Ovary (tissue), 7 donors: ENCODE measurements at regions not wholly inside any gene's neighbourhood (a gene's known extent, or its start where the extent isn't known, plus 50 kb on each side); places are given as distances from the start of the nearest gene placed in this dataset.

Experiments
- DNase-seq, 5 donors: peaks; one replicate each; pipeline ENCODE4 v3.0.0-alpha.2; 2019 to 2020
- H3K27ac ChIP-seq, 2 donors: fragments of 200-600 bp; one replicate each; pipeline versions ENCODE4 v1.5.1 to v1.8.0; 2019 to 2022
- H3K27me3 ChIP-seq: fragments of 200-600 bp; one replicate; pipeline ENCODE4 v1.8.0; 2022
- H3K36me3 ChIP-seq: fragments of 200-600 bp; sonication (generic); one replicate; pipeline ENCODE4 v1.5.1; 2019
- H3K4me1 ChIP-seq: one replicate; pipeline ENCODE4 v1.8.1; 2013; ENCODE audit warnings: mild to moderate bottlenecking, moderate library complexity; ENCODE audit not compliant: insufficient read depth
- H3K4me3 ChIP-seq: fragments of 200-600 bp; sonication (generic); one replicate; pipeline ENCODE4 v1.5.1; 2017
- H3K9me3 ChIP-seq, 2 donors: fragments of 200-600 bp in 1 of 2; sonication (generic) in 1 of 2; one replicate each; pipeline versions ENCODE4 v1.5.1 to v1.8.1; 2013 to 2019; ENCODE audit warnings: mild to moderate bottlenecking in 1 of 2, moderate library complexity in 1 of 2
- EP300 ChIP-seq: sonication (generic); formaldehyde crosslinking; IDR thresholded peaks from one replicate; pipeline ENCODE4 v1.6.1; 2017; ENCODE audit warnings: antibody characterized with exemption
- POLR2A ChIP-seq: fragments of 450-650 bp; IDR thresholded peaks from one replicate; pipeline ENCODE4 v1.6.1; 2017; ENCODE audit warnings: antibody characterized with exemption, mild to moderate bottlenecking, moderate library complexity
- WGBS, 3 donors: extraction: QIAGEN DNeasy Blood & Tissue Kit in 1 of 3; methylation state at CpG; one replicate each; pipeline versions ENCODE4 v1.1.5 to v1.1.7; 2013 to 2017; 5-methylcytosine and 5-hydroxymethylcytosine counted together
- intact Hi-C, 4 donors: fragments of 100-400 bp; cut with DNase I; formaldehyde crosslinking; loops; one replicate each; pipeline versions ENCODE4 v1.11.0 to v1.15.1; 2022 to 2023
- TF ChIP-seq, protein P1 (sequence below), 3 donors: fragments of 450-650 bp in 2 of 3; fragments of 200-600 bp in 1 of 3; IDR thresholded peaks; one replicate each; pipeline versions ENCODE4 v1.5.1 to v1.8.0; 2016 to 2022; ENCODE audit warnings: antibody characterized with exemption in 3 of 3, mild to moderate bottlenecking in 1 of 3
- donor health status: DM: no; HTN: no; CAD: no; lungs with moderate emphysema.
- donor health status: DM: no; HTN: no; CAD: no.
- donor health status: Bipolar disorder and iron deficiency.
- donor health status: DM: no; HTN: no; CAD: no.
- donor health status: DM: yes; HTN: yes; CAD: no.

DNA sequence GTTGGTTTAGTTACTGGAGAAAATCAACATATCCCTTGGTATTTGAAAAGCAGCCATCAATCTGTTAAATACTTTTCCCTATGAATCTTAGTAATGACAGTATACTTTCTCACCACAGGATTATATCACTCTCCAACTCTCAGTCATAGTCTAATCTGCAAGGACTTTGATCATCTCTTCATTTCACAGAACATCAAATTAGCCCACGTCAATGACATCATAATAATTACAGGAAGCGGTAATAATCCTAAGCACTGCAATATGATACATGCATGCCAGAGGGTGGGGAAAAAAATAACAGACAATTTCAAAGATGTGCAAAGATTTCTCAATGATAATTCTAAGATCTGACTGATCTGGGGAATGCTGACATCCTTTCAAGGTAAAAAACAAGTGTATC, 404.1 kb downstream of the GPM6A start:
- Histone ChIP-seq H3K9me3 (no peaks in the 10 kb centered on the region), H3K4me3 (no peak overlapping the region), H3K27me3 (no peaks in the 10 kb centered on the region), H3K27ac (no peak overlapping the region), H3K36me3 (no peaks in the 10 kb centered on the region), H3K4me1 (no peaks in the 10 kb centered on the region)
- WGBS, 3 donors = 86 to 92% (median 90%) methylated on average over 2 of the region's 2 CpGs
- TF ChIP-seq, protein P1, sequence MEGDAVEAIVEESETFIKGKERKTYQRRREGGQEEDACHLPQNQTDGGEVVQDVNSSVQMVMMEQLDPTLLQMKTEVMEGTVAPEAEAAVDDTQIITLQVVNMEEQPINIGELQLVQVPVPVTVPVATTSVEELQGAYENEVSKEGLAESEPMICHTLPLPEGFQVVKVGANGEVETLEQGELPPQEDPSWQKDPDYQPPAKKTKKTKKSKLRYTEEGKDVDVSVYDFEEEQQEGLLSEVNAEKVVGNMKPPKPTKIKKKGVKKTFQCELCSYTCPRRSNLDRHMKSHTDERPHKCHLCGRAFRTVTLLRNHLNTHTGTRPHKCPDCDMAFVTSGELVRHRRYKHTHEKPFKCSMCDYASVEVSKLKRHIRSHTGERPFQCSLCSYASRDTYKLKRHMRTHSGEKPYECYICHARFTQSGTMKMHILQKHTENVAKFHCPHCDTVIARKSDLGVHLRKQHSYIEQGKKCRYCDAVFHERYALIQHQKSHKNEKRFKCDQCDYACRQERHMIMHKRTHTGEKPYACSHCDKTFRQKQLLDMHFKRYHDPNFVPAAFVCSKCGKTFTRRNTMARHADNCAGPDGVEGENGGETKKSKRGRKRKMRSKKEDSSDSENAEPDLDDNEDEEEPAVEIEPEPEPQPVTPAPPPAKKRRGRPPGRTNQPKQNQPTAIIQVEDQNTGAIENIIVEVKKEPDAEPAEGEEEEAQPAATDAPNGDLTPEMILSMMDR (IDR thresholded peaks at IDR 0.05) = no peak
- TF ChIP-seq POLR2A (no peak), EP300 (no peak)
- no peak for DNase-seq
- intact Hi-C loops = no loop called here

DNA sequence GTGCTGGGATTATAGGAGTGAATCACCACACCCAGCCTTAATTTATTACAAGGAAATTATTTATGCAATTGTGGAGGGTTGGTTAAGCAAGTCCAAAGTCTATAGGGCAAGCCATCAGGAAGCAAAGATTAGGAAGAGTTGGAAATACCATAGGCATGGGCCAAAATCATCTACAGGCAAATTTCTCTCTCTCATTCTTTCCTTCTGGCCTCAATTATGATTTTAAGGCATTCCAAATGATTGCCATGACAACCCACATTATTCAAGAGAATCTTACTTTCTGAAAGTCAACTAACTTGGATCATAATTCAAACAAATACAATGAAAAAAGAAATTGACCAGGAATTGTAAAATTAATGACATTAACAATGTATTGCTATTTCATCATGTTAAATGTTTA, 400.8 kb downstream of the GPM6A start:
- no peaks in the 10 kb centered on the region for H3K36me3 ChIP-seq
- no peaks in the 10 kb centered on the region for H3K27me3 ChIP-seq
- no peaks in the 10 kb centered on the region for H3K9me3 ChIP-seq
- intact Hi-C loops = no loop called here
- no peak overlapping the region for H3K27ac ChIP-seq
- no peak for DNase-seq
- H3K4me3 ChIP-seq = no peak overlapping the region
- TF ChIP-seq POLR2A (no peak), EP300 (no peak)
- TF ChIP-seq, protein P1 (IDR thresholded peaks at IDR 0.05) = no peak
- H3K4me1 ChIP-seq = no peaks in the 10 kb centered on the region

DNA sequence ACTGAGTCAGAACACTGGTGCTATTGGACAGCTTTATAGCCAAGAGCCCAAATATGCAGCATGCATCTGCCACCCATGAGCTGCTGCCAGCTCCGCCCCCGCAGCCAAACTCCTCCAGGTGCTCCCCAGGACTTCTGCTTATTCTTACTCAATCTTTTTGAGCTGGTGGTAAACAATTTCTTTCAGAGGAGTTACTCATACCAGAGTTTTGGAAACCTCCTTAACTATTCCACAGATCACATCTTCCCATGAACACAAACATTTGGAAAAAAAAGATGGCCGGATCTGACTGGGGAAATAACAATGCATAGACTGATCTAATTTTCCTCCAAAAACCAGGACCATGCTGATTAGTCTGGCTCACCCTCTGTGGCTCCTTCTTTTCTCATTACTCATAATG, 399.9 kb downstream of the GPM6A start:
- Histone ChIP-seq H3K4me1 (no peaks in the 10 kb centered on the region), H3K4me3 (no peak overlapping the region), H3K27ac (no peak overlapping the region), H3K27me3 (no peaks in the 10 kb centered on the region), H3K36me3 (no peaks in the 10 kb centered on the region), H3K9me3 (no peaks in the 10 kb centered on the region)
- WGBS, 3 donors = 35 to 68% (median 36%) methylated on average over 3 of the region's 3 CpGs
- TF ChIP-seq, protein P1 (IDR thresholded peaks at IDR 0.05) = no peak
- TF ChIP-seq EP300 = no peak
- TF ChIP-seq POLR2A = no peak
- no peak for DNase-seq
- intact Hi-C loops = no loop called here

DNA sequence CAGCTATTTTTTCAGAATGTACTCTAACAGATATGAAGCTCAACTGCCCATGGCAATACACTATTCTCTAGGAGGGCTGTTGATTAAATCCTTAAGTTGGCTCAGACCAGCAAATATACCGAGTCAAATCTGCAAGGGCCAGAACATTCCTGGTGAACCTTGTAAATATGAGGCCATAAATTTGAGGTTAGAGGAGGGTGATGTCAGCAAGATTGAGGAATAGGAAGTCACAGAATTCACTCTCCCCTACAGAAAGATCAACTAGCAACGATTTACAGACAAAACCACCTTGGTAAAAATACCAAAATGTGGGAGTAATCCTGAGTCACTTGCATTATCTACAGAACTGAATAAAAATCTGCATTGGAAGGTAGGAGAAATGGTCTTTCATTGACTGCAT, 399.3 kb downstream of the GPM6A start:
- H3K27ac ChIP-seq = no peak overlapping the region
- no peaks in the 10 kb centered on the region for H3K4me1 ChIP-seq
- H3K36me3 ChIP-seq = no peaks in the 10 kb centered on the region
- intact Hi-C loops = no loop called here
- H3K4me3 ChIP-seq = no peak overlapping the region
- DNase-seq = no peak
- H3K27me3 ChIP-seq = no peaks in the 10 kb centered on the region
- no peaks in the 10 kb centered on the region for H3K9me3 ChIP-seq
- 33 to 40% (median 33%) methylated on average over 2 of the region's 2 CpGs for WGBS, 3 donors
- TF ChIP-seq, protein P1 (IDR thresholded peaks at IDR 0.05) = no peak

DNA sequence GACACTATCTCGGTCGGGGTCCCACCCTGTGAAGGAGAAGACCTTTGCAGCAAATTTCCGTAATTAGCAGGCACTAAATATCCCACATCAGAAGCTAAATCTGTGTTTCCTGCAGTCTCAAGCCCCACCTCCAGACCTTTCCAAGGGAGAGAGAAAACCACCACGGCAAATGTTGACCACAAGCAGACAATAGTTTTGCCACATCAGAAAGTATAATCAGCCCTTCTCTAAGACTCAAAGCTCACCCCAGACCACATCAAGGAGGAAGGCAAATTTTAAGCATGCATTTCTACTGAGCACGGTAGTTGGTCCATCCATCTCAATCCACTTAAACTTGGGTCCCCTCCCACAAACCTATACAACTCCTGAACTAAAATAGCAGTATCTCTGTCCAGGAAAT, 398.5 kb downstream of the GPM6A start:
- Histone ChIP-seq H3K36me3 (no peaks in the 10 kb centered on the region), H3K9me3 (no peaks in the 10 kb centered on the region), H3K4me1 (no peaks in the 10 kb centered on the region), H3K27me3 (no peaks in the 10 kb centered on the region), H3K27ac (no peak overlapping the region), H3K4me3 (no peak overlapping the region)
- no peak for DNase-seq
- TF ChIP-seq EP300 (no peak), POLR2A (no peak)
- TF ChIP-seq, protein P1 (IDR thresholded peaks at IDR 0.05) = no peak
- intact Hi-C loops = no loop called here
- whole genome bisulfite sequencing, 3 donors = 76 to 88% (median 77%) methylated on average over 5 of the region's 5 CpGs
